Transverse colon (tissue), 4 donors: ENCODE measurements at regions not wholly inside any gene's neighbourhood (a gene's known extent, or its start where the extent isn't known, plus 50 kb on each side); places are given as distances from the start of the nearest gene placed in this dataset.

Experiments used
- DNase-seq: peaks from one replicate; pipeline ENCODE4 v3.0.0-alpha.2; 2019
- H3K27ac ChIP-seq, 4 donors: fragments of 200-600 bp; sonication (generic); 2 replicates each; pipeline ENCODE4 v1.5.1; 2016 to 2018; ENCODE audit warnings: inconsistent platforms in 4 of 4
- H3K27me3 ChIP-seq: fragments of 200-600 bp; sonication (generic); 2 replicates; pipeline ENCODE4 v1.5.1; 2017; ENCODE audit warnings: inconsistent platforms
- H3K36me3 ChIP-seq, 4 donors: fragments of 200-600 bp; sonication (generic); 2 replicates each; pipeline ENCODE4 v1.5.1; 2017 to 2019; ENCODE audit warnings: inconsistent platforms in 4 of 4
- H3K4me1 ChIP-seq, 4 donors: fragments of 200-600 bp; sonication (generic); 2 replicates each; pipeline ENCODE4 v1.5.1; 2017 to 2020; ENCODE audit warnings: inconsistent platforms in 4 of 4
- H3K4me3 ChIP-seq, 4 donors: fragments of 200-600 bp; sonication (generic); 1 replicate in 1 of 4; 2 replicates in 3 of 4; pipeline versions ENCODE4 v1.5.1 to v1.6.1; 2017 to 2019; ENCODE audit warnings: inconsistent platforms in 4 of 4
- H3K9me3 ChIP-seq, 2 donors: fragments of 200-600 bp; sonication (generic); 2 replicates each; pipeline ENCODE4 v1.5.1; 2017 to 2019; ENCODE audit warnings: inconsistent platforms in 2 of 2
- CTCF ChIP-seq, 5 experiments: fragments of 200-600 bp in 3 of 5; fragments of 450-650 bp in 2 of 5; sonication (generic) in 3 of 5; IDR thresholded peaks; 1 replicate in 2 of 5; 2 replicates in 3 of 5; pipeline ENCODE4 v1.5.1; 2016 to 2017; ENCODE audit warnings: antibody characterized with exemption in 5 of 5, inconsistent platforms in 3 of 5, mild to moderate bottlenecking in 2 of 5, moderate library complexity in 1 of 5
- EP300 ChIP-seq: sonication (generic); formaldehyde crosslinking; IDR thresholded peaks from one replicate; pipeline ENCODE4 v1.6.1; 2017; ENCODE audit warnings: antibody characterized with exemption, low read depth
- POLR2A ChIP-seq: fragments of 450-650 bp; IDR thresholded peaks from one replicate; pipeline ENCODE4 v1.6.1; 2016; ENCODE audit warnings: antibody characterized with exemption, mild to moderate bottlenecking, moderate library complexity
- POLR2AphosphoS5 ChIP-seq, 3 donors: sonication (generic); formaldehyde crosslinking; IDR thresholded peaks; one replicate each; pipeline ENCODE4 v1.6.1; 2016; ENCODE audit warnings: antibody characterized with exemption in 3 of 3
- WGBS, 2 donors: methylation state at CpG; one replicate each; pipeline ENCODE4 v1.1.5; 2018; ENCODE audit warnings: low coverage in 1 of 2; 5-methylcytosine and 5-hydroxymethylcytosine counted together
- in situ Hi-C, 4 donors: fragments of 200-750 bp; cut with MboI; loops; one replicate each; pipeline versions ENCODE4 v1.15.0 to v1.15.1; 2017; ENCODE audit warnings: low sequenced_read_pairs in 3 of 4, low pct_ligation_motif_present in 1 of 4, low pct_unique_long_range_greater_than_20kb in 1 of 4
- intact Hi-C: fragments of 100-400 bp; cut with DNase I; formaldehyde crosslinking; loops from one replicate; pipeline ENCODE4 v1.15.1; 2023; ENCODE audit warnings: low total_unique reads

- H3K27me3 ChIP-seq = peaks cover 18% of the 10 kb centered on the region
- no peak overlapping the region for H3K4me3 ChIP-seq
- in situ Hi-C loops = loop anchor here in 1 of 4 donors (25.0 kb wide), 1 partner anchor 192 kb away; no protein-coding TSS in a partner anchor
- WGBS, 2 donors = 72 to 79% methylated on average over 10 to 12 of the region's 12 CpGs
- intact Hi-C loops = no loop called here
- H3K36me3 ChIP-seq = no peaks in the 10 kb centered on the region
- H3K27ac ChIP-seq = no peak overlapping the region
- DNase-seq = no peak
- no peaks in the 10 kb centered on the region for H3K9me3 ChIP-seq
- no peak for TF ChIP-seq POLR2AphosphoS5 (IDR thresholded peaks at IDR 0.05)
- TF ChIP-seq POLR2A = no peak
- no peak for TF ChIP-seq EP300
- no peak for TF ChIP-seq CTCF (IDR thresholded peaks at IDR 0.05)
- no peaks in the 10 kb centered on the region for H3K4me1 ChIP-seq
These were observed 739.4 kb upstream of the TENM3 start for GRCh38 chr4:181503687-181504390.

DNA sequence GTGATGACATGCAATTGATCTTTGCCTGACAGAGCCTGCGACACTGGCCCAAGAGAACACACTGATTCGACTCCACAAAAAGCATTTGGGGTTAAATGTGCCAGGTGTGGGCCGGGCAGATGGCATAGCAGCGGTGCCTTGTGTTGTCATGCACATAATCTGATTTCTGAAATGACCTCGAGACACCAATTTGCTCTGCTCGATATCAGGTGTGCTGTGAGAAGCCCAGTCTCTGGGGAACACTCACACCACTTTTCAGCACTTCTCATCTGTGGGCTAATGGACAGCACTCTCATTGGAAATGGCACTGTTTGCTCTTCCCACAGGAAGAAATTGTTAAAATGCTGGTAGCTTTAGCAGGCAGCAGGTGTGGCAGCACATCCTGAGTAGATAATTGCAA, 738.3 kb upstream of the TENM3 start:
- H3K4me1 ChIP-seq = no peaks in the 10 kb centered on the region
- no peak for TF ChIP-seq POLR2A
- no peak for TF ChIP-seq CTCF (IDR thresholded peaks at IDR 0.05)
- no peak for TF ChIP-seq POLR2AphosphoS5 (IDR thresholded peaks at IDR 0.05)
- TF ChIP-seq EP300 = no peak

GRCh38 chr4:181507180-181507835, 735.9 kb upstream of the TENM3 start:
- H3K27ac ChIP-seq = no peak overlapping the region
- TF ChIP-seq EP300 (no peak), CTCF (IDR thresholded peaks at IDR 0.05) (no peak), POLR2AphosphoS5 (IDR thresholded peaks at IDR 0.05) (no peak), POLR2A (no peak)
- H3K4me1 ChIP-seq = no peaks in the 10 kb centered on the region
- no peaks in the 10 kb centered on the region for H3K9me3 ChIP-seq
- no peak for DNase-seq
- H3K4me3 ChIP-seq = no peak overlapping the region
- WGBS, 2 donors = 43 to 45% methylated on average over 10 of the region's 10 CpGs
- H3K36me3 ChIP-seq = no peaks in the 10 kb centered on the region
- in situ Hi-C loops (loop anchor here in 1 of 4 donors (25.0 kb wide), 1 partner anchor 195 kb away; no protein-coding TSS in a partner anchor), intact Hi-C loops (no loop called here)
- H3K27me3 ChIP-seq = peaks cover 18% of the 10 kb centered on the region

More for the DNA sequence above, 738.3 kb upstream of the TENM3 start:
- H3K27me3 ChIP-seq = peaks cover 18% of the 10 kb centered on the region
- DNase-seq = no peak
- no peak overlapping the region for H3K27ac ChIP-seq
- H3K36me3 ChIP-seq = no peaks in the 10 kb centered on the region
- no peak overlapping the region for H3K4me3 ChIP-seq
- H3K9me3 ChIP-seq = no peaks in the 10 kb centered on the region
- intact Hi-C loops (no loop called here), in situ Hi-C loops (loop anchor here in 1 of 4 donors (25.0 kb wide), 1 partner anchor 193 kb away; no protein-coding TSS in a partner anchor)
- 67 to 69% methylated on average over 2 to 6 of the region's 6 CpGs for WGBS, 2 donors

DNA sequence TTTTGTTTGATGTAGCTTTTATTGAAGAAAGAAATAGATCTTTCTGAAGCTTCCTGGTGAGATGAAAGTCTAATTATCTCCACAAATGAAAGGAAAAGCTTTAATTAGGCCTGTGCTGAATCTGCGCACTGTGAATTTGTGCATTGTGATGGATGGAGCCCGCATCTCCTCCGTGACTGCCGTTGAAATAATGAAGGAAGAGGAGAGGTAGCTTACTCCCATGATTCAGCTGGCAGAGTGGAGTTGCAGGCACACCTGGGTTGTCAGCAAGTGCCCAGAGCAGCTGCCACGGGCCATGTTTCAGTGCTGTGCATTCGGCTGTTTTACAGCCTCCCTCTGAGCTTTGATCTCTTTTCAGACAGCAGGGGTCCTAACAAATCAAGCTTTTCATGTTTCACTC, 735.3 kb upstream of the TENM3 start:
- no peak for DNase-seq
- 58 to 68% methylated on average over 5 to 6 of the region's 6 CpGs for WGBS, 2 donors
- intact Hi-C loops = no loop called here
- TF ChIP-seq CTCF (IDR thresholded peaks at IDR 0.05) (no peak), POLR2AphosphoS5 (IDR thresholded peaks at IDR 0.05) (no peak), EP300 (no peak), POLR2A (no peak)
- in situ Hi-C loops = loop anchor here in 1 of 4 donors (25.0 kb wide), 1 partner anchor 196 kb away; no protein-coding TSS in a partner anchor
- Histone ChIP-seq H3K4me3 (no peak overlapping the region), H3K9me3 (no peaks in the 10 kb centered on the region), H3K36me3 (no peaks in the 10 kb centered on the region), H3K4me1 (no peaks in the 10 kb centered on the region), H3K27ac (no peak overlapping the region), H3K27me3 (peaks cover 18% of the 10 kb centered on the region)
